GM21381 (cell line): ENCODE measurements at regions not wholly inside any gene's neighbourhood (a gene's known extent, or its start where the extent isn't known, plus 50 kb on each side); places are given as distances from the start of the nearest gene placed in this dataset.

Experiments
- ATAC-seq: cut with Tn5 transposase; IDR thresholded peaks from one replicate; pipeline ENCODE4 v1.9.1; 2021; ENCODE audit warnings: mild to moderate bottlenecking, moderate library complexity; ENCODE audit not compliant: unreplicated experiment

DNA sequence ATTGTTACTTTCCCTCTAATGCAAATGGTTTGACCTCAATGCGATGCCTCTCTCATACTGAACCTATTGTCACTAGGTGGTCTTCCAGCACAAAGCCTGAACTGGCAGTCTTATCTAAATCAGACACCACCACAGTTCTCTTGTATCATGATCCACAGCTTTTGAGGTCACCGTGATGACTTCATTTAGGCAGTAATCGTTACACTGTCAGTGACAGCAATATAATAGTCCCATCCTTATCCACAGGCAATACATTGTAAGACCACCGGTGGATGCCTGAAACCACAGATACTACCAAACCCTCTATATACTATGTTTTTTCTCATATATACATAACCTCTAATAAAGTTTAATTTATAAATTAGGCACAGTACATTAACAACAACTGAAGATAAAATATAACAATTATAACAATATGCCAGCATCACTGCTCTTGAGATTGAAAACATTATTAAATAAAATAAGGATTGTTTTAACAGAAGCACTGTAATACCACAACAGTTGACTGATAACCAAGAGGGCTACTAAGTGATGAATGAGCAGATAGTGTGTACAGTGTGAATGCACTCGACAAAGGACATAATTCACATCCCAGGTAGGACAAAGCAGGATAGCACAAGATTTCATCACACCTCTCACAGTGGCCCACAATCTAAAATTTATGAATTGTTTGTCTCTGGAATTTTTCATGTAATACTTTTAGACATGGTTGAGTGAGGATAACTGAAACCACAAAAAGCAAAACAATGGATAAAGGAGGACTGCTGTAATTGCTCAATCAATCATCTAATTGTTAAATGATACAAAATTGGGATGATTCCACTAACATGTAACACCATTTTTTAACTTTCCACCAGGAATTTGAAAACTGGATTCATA, 419.4 kb downstream of the CENPC start:
- no peak for ATAC-seq

GRCh38 chr4:67124716-67125115, 420.6 kb downstream of the CENPC start:
- ATAC-seq: no peak

DNA sequence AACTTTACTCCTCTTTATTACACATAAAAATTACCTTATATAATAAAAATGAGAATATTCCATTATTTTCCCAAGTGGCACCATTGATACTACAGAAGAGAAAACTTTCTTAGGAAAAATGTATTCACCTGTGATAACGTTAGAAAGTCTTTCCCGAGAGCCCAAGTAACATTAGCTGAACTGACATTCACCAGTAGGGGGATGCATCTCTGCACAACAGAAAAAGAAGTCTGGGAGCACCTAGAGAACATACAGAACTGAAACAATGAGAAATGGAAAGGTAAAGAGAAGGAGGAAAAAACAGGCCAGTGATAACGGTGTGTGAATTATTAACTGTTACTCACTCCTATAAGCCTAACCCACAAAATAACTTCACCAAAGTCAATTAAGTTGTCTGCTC, 423.3 kb downstream of the CENPC start:
- no peak for ATAC-seq

- ATAC-seq: no peak
Measured at GRCh38 chr4:67120369-67120768, 424.9 kb downstream of the CENPC start.

- ATAC-seq: no peak
Measured at GRCh38 chr4:67109276-67109675, 436.0 kb downstream of the CENPC start.

DNA sequence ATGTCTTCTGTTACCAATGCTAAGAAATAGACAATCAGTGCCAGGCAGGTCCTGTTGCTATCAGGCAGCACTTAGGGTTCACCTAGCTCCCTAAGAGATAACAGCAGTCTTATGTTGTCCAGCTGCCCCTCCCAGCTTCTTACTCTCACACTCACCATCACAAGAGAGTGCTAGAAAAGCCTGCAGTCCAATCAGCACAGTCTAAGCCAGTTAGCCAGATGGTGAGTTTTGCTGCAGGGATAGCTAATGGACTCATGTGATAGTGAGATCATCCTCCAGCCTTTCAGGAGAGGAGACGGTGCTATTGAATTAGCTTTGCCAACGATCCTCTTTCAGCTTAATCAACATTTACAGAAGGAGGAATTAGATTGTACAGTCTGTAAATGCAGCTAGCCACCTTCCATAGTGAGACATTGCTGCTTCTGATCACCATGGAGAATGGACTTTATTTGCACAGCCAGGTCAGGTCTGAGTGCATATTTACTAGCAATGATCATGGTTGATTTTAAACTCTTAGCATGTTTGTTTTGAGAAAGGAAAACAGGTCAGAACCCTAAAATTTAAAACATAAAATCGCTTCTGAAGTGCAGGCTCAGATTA, 438.3 kb downstream of the CENPC start:
- no peak for ATAC-seq

GRCh38 chr4:67104145-67104544, 441.2 kb downstream of the CENPC start:
- no peak for ATAC-seq

GRCh38 chr4:67103001-67103747, 442.1 kb downstream of the CENPC start:
- no peak for ATAC-seq

- ATAC-seq: no peak
Measured at GRCh38 chr4:67101612-67102011, 443.7 kb downstream of the CENPC start.

GRCh38 chr4:67092351-67092750, 453.0 kb downstream of the CENPC start:
- ATAC-seq: no peak

DNA sequence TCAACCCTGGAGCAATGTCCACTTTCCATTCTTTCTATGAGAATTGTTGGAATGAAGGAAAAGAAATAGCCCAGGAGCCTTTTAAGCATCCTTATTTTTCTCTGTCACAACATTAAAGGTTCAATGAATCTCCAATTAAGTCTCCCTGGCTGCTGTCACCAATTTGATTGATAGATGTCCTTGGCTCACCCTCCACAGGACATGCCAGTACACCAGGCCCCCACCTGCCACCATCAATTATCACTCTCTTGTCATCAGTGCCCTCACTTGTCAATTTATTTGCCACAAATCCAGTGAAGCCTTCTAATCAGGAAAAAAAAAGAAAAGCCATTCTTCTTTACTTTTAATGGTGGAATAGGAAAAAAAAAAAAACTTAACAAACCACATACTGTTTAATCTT, 453.6 kb downstream of the CENPC start:
- no peak for ATAC-seq

DNA sequence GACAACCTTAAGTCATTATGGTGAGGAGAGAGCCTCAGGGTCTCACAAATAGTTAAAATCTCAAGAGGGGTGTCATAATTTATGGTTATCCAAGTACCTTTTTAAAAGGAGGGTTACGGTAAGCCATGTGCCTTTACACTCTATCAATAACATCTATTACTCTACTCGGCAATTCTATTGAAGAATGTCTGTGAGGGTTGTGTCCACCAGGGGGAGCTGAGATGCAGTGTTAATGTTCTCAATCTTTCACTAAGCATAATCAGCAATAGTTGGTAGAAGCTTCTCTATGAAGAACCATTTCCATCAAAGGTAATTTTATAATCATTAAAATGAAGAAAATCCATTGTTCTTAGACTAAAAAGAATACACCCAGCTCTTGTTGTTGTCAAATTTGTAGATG, 457.4 kb downstream of the CENPC start:
- peak; percentile 77 for ATAC-seq

DNA sequence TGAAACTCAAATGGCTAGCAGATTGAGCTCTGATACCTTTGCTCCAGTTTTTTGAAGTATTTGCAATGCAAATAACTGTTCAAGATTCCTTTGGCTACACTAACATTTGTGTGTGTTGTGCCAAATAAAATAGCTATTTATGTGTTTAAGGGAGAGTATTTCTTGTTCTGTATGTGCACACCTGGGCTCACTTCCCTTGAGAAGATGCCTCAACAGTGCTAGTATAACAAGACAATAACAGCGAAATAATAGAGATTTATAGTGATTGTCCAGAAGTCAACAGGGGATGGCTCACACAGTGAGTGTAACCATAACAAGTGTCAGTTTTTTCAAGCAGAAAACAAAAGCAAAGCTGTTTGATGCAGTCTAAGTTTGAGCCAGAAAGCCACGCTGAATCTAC, 460.5 kb downstream of the CENPC start:
- no peak for ATAC-seq

- no peak for ATAC-seq
Measured at GRCh38 chr4:67083496-67083895, 461.8 kb downstream of the CENPC start.

- ATAC-seq: no peak
Measured at GRCh38 chr4:67082746-67083145, 462.6 kb downstream of the CENPC start.

DNA sequence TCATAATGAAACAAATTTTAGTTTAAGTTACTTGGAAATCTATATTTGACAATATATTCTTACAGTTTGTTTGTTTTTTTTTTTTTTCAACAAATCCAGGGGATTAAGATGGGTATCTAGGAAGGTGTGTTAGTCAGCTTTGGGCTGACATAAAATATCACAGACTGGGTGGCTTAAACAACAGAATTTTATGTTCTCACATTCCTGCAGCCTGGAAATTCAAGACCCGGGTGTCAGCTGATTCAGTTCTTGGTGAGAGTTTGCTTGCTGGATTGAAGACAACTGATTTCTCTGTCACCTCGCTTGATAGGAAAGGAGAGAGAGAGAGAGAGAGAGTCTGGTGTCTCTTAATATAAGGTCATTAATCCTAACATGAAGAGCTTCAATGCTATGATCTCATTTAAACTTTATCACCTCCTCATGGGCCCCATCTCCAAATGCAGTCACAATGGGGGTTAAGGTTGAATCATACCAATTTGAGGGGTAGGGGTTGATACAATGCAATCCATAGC, 465.2 kb downstream of the CENPC start:
- ATAC-seq: no peak

GRCh38 chr4:67071641-67072040, 473.7 kb downstream of the CENPC start:
- ATAC-seq: no peak

- no peak for ATAC-seq
Measured at GRCh38 chr4:67055319-67055718, 490.0 kb downstream of the CENPC start.

DNA sequence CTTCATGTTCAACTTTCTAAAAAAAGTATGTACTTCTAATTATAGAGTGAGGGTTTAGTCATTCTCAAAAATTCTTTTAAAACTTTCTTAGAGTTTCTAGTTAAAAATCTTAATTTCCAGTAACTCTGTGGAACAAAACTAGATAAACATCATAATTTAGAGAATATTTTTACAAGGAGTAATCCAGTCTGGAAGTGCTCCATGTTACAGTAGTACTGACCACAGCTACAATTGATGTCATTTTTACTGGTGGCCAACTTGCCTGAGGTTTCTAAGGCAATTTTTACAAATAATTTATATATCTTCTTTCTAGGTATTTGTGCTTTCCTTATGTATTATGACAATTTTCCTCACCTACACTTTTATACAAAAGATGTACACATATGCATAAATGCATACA, 490.4 kb downstream of the CENPC start:
- no peak for ATAC-seq

DNA sequence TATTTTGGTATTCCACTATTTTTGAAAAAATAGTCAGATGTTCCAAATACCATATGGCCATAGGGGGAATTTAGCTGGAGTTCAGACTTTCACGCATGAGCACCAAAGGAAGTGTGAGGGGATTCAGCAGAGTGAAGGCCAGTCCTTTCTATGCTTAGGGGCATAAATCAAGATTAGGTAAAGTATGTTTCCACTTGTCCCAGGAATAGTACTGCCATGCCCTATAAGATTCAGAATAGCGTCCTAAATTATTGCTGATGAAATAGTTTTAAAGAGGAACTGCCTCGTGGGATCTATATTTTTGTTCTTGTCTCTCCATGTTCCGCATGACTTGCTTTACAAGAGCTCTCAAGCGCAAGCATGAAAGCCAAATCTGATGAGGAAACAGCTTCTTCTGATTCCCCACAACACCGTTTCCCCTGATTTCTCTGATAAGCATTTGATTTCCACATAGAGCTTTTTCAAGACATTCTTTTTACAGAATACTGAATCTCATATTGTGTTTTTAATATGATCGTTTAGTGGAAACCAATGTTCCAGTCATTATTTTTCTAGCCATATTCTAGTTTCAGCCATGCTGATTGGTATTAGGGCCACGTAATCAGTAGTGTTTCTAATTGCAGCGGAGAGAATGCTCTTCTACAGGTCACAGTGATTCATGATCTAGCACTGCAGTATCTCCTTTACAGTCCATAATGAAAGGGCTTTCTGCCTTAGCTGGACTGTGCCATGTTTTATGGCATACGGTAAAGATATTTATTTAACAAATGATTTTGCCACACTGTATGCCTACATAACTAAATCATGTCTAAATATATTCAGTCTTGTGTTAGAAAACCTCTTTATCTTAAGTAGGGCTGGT, 492.3 kb downstream of the CENPC start:
- ATAC-seq: no peak
